Neuronal stem cell (in vitro differentiated cells): ENCODE measurements at regions not wholly inside any gene's neighbourhood (a gene's known extent, or its start where the extent isn't known, plus 50 kb on each side); places are given as distances from the start of the nearest gene placed in this dataset.
A peak's percentile ranks its signal among the peaks of the same experiment; 100 is the strongest.

Source experiments
- DNase-seq: peaks from one replicate; pipeline ENCODE4 v3.0.0-alpha.2; 2013; ENCODE audit warnings: low spot score
- H2AFZ ChIP-seq: one replicate; pipeline ENCODE4 v1.6.1; 2013; ENCODE audit warnings: mild to moderate bottlenecking, low read length, inconsistent platforms
- H2AK5ac ChIP-seq: 2 replicates; pipeline ENCODE4 v1.6.1; 2013; ENCODE audit warnings: low read depth, mild to moderate bottlenecking, inconsistent platforms, low read length, moderate library complexity, mixed read lengths
- H2BK120ac ChIP-seq: 2 replicates; pipeline ENCODE4 v1.6.1; 2013; ENCODE audit warnings: low read depth, mild to moderate bottlenecking, inconsistent platforms, low read length, moderate library complexity, mixed read lengths
- H2BK12ac ChIP-seq: one replicate; pipeline ENCODE4 v1.6.1; 2013; ENCODE audit warnings: low read length, inconsistent platforms
- H2BK15ac ChIP-seq: 2 replicates; pipeline ENCODE4 v1.6.1; 2013; ENCODE audit warnings: mild to moderate bottlenecking, low read length, inconsistent platforms, mixed read lengths
- H2BK5ac ChIP-seq: one replicate; pipeline ENCODE4 v1.6.1; 2013; ENCODE audit warnings: inconsistent platforms, mild to moderate bottlenecking, low read length, moderate library complexity
- H3K14ac ChIP-seq: one replicate; pipeline ENCODE4 v1.6.1; 2013; ENCODE audit warnings: low read length, inconsistent platforms
- H3K18ac ChIP-seq: 2 replicates; pipeline ENCODE4 v1.6.1; 2013; ENCODE audit warnings: low read length, inconsistent platforms
- H3K23ac ChIP-seq: 2 replicates; pipeline ENCODE4 v1.6.1; 2013; ENCODE audit warnings: low read depth, mild to moderate bottlenecking, mixed read lengths, low read length, inconsistent platforms; ENCODE audit not compliant: poor library complexity
- H3K27ac ChIP-seq: replicated peaks from 3 replicates; pipeline ENCODE4 v1.5.1; 2013; ENCODE audit warnings: low read length, inconsistent platforms
- H3K27me3 ChIP-seq, 3 experiments: 2 replicates each; pipeline ENCODE4 v1.6.1; 2013; ENCODE audit warnings: low read length in 3 of 3, mild to moderate bottlenecking in 2 of 3, inconsistent platforms in 1 of 3, low read depth in 1 of 3, mixed read lengths in 1 of 3, moderate library complexity in 1 of 3; ENCODE audit not compliant: control insufficient read depth in 3 of 3, insufficient read depth in 3 of 3
- H3K36me3 ChIP-seq, 2 donors: replicated peaks in 1 of 2; 2 replicates each; pipeline ENCODE4 v1.6.1; 2013; ENCODE audit warnings: low read length in 2 of 2; ENCODE audit not compliant: control insufficient read depth in 2 of 2, insufficient read depth in 2 of 2
- H3K4ac ChIP-seq: 2 replicates; pipeline ENCODE4 v1.6.1; 2013; ENCODE audit warnings: inconsistent platforms, mild to moderate bottlenecking, low read length, moderate library complexity
- H3K4me1 ChIP-seq, 2 donors: 1 replicate in 1 of 2; 2 replicates in 1 of 2; pipeline ENCODE4 v1.6.1; 2013; ENCODE audit warnings: low read length in 2 of 2, low read depth in 1 of 2; ENCODE audit not compliant: control insufficient read depth in 2 of 2, insufficient read depth in 1 of 2
- H3K4me2 ChIP-seq: one replicate; pipeline ENCODE4 v1.6.1; 2013; ENCODE audit warnings: mild to moderate bottlenecking, low read length, inconsistent platforms; ENCODE audit not compliant: insufficient read depth, poor library complexity, severe bottlenecking
- H3K4me3 ChIP-seq, 2 donors: 2 replicates each; pipeline ENCODE4 v1.5.1; 2013; ENCODE audit warnings: low read length in 2 of 2, mild to moderate bottlenecking in 2 of 2, inconsistent platforms in 1 of 2, moderate library complexity in 1 of 2
- H3K79me1 ChIP-seq: one replicate; pipeline ENCODE4 v1.6.1; 2013; ENCODE audit warnings: low read depth, mild to moderate bottlenecking, inconsistent platforms, low read length, moderate library complexity
- H3K9ac ChIP-seq: one replicate; pipeline ENCODE4 v1.6.1; 2013; ENCODE audit warnings: mild to moderate bottlenecking, low read depth, low read length, inconsistent platforms; ENCODE audit not compliant: poor library complexity
- H3K9me3 ChIP-seq, 2 donors: replicated peaks in 1 of 2; 2 replicates each; pipeline versions ENCODE3 to v1.6.1; 2013; ENCODE audit warnings: low read length in 2 of 2, mild to moderate bottlenecking in 2 of 2, inconsistent platforms in 1 of 2, low read depth in 1 of 2, mixed read lengths in 1 of 2, moderate library complexity in 1 of 2; ENCODE audit not compliant: control insufficient read depth in 2 of 2, insufficient read depth in 1 of 2
- H4K8ac ChIP-seq: one replicate; pipeline ENCODE4 v1.6.1; 2013; ENCODE audit warnings: low read depth, mild to moderate bottlenecking, inconsistent platforms, low read length, moderate library complexity
- H4K91ac ChIP-seq: one replicate; pipeline ENCODE4 v1.6.1; 2013; ENCODE audit warnings: low read length, low read depth, mild to moderate bottlenecking, inconsistent platforms; ENCODE audit not compliant: poor library complexity
- WGBS, 2 donors: extraction: QIAGEN DNeasy Blood & Tissue Kit; methylation state at CpG; one replicate each; pipeline ENCODE4 v1.1.7; 2013; ENCODE audit warnings: missing lambda C conversion rate in 2 of 2, mixed read lengths in 1 of 2; ENCODE audit not compliant: insufficient read length in 2 of 2, insufficient replicate concordance in 1 of 2; ENCODE audit errors: extremely low coverage in 2 of 2; 5-methylcytosine and 5-hydroxymethylcytosine counted together

DNA sequence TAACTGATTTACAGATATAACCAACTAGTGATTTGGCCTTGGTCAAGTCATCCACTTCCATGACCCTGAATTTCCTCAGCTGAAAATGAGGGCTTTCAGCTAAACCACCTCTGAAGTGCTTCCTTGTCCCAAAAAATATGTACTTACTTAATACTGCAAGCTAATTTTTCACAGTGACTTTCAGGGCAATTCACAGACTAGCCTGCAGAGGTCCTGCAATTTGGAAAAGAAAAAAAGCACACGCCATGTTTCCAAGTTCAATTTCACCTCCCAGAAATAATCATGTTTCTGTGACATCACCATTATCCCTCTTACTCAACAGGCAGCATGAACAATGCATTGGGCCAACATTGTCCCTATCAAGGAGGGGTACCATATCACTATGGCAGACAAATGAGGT lies 218.2 kb downstream of the SHOX2 start:
- Histone ChIP-seq H2BK120ac (no peak overlapping the region), H2AK5ac (no peak overlapping the region), H3K9me3 (no peaks in the 10 kb centered on the region), H3K4ac (no peak overlapping the region), H2BK15ac (no peak overlapping the region), H3K27ac (no peak overlapping the region), H3K18ac (no peak overlapping the region), H3K14ac (no peak overlapping the region), H3K27me3 (no peaks in the 10 kb centered on the region), H2BK5ac (no peak overlapping the region), H3K23ac (no peak overlapping the region), H4K8ac (no peak overlapping the region), H3K36me3 (no peaks in the 10 kb centered on the region), H4K91ac (no peak overlapping the region), H2BK12ac (no peak overlapping the region), H3K4me2 (no peak overlapping the region), H3K9ac (no peak overlapping the region), H3K4me1 (no peaks in the 10 kb centered on the region), H3K79me1 (no peaks in the 10 kb centered on the region), H2AFZ (no peak overlapping the region), H3K4me3 (no peak overlapping the region)
- no CpG with 5 or more reads among the region's 1 CpG for WGBS, 2 donors
- DNase-seq, result no peak

DNA sequence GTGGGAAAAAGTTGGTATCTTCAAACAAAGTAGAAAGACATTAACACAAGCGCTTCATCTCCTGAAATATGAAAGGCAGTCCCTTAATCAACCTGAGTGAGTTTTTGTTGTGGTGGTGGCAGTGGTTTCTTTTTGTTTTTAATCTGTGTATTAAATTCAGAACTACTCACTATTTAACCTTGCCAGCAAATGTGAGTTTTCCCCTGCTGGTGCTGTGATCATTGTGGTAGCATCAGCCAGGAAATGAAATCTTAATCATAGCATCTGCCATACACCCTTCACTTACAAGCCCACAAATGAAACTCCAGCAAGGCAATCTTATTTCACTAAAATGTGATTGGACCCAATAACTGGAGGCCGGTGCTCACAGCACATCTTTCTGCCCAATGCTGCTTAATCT lies 229.7 kb downstream of the SHOX2 start:
- no peak overlapping the region for H2AK5ac ChIP-seq
- H2BK15ac ChIP-seq, result no peak overlapping the region
- H3K9me3 ChIP-seq, result no peaks in the 10 kb centered on the region
- DNase-seq, result no peak
- no peak overlapping the region for H3K4me3 ChIP-seq
- no peaks in the 10 kb centered on the region for H3K27me3 ChIP-seq
- no peak overlapping the region for H2BK12ac ChIP-seq
- WGBS, 2 donors, result no CpG with 5 or more reads among the region's 2 CpGs
- no peak overlapping the region for H3K27ac ChIP-seq
- no peak overlapping the region for H4K8ac ChIP-seq
- H3K4me2 ChIP-seq, result no peak overlapping the region
- no peak overlapping the region for H3K4ac ChIP-seq
- no peak overlapping the region for H3K18ac ChIP-seq
- H2BK5ac ChIP-seq, result no peak overlapping the region
- no peaks in the 10 kb centered on the region for H3K79me1 ChIP-seq
- no peak overlapping the region for H2BK120ac ChIP-seq
- no peaks in the 10 kb centered on the region for H3K4me1 ChIP-seq
- H3K36me3 ChIP-seq, result no peaks in the 10 kb centered on the region
- H3K23ac ChIP-seq, result no peak overlapping the region
- H2AFZ ChIP-seq, result no peak overlapping the region
- no peak overlapping the region for H4K91ac ChIP-seq
- no peak overlapping the region for H3K14ac ChIP-seq
- no peak overlapping the region for H3K9ac ChIP-seq

DNA sequence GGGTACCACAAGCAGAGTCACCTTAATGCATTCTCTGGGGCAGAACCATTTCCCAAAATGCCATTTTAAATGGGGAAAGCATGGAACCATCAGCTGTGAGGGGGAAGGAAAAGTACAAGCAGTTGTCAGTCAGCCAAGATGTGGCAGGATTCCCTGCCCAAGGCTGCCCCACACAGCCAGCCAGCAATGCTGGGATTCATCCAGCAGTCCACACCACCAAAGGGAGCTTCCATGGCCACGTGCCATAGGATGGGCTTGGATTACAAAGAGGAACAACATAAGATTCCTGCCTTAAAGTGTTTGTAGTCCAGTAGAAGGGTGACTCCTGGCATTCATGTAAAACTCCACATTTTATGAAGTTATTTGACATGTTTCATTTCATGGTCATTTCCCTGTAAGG lies 233.3 kb downstream of the SHOX2 start:
- Histone ChIP-seq H2BK15ac (no peak overlapping the region), H2BK120ac (no peak overlapping the region), H3K79me1 (no peaks in the 10 kb centered on the region), H3K4me2 (no peak overlapping the region), H3K4me1 (no peaks in the 10 kb centered on the region), H2AFZ (no peak overlapping the region), H3K4me3 (no peak overlapping the region), H4K91ac (no peak overlapping the region), H3K9me3 (no peaks in the 10 kb centered on the region), H2BK5ac (no peak overlapping the region), H4K8ac (no peak overlapping the region), H2BK12ac (no peak overlapping the region), H3K14ac (no peak overlapping the region), H3K4ac (no peak overlapping the region), H3K36me3 (no peaks in the 10 kb centered on the region), H3K9ac (peak overlapping the region; percentile 9), H2AK5ac (no peak overlapping the region), H3K27me3 (no peaks in the 10 kb centered on the region), H3K18ac (peak overlapping the region; percentile 49), H3K23ac (no peak overlapping the region), H3K27ac (no peak overlapping the region)
- no peak for DNase-seq
- WGBS, 2 donors, result no CpG with 5 or more reads among the region's 1 CpG

DNA sequence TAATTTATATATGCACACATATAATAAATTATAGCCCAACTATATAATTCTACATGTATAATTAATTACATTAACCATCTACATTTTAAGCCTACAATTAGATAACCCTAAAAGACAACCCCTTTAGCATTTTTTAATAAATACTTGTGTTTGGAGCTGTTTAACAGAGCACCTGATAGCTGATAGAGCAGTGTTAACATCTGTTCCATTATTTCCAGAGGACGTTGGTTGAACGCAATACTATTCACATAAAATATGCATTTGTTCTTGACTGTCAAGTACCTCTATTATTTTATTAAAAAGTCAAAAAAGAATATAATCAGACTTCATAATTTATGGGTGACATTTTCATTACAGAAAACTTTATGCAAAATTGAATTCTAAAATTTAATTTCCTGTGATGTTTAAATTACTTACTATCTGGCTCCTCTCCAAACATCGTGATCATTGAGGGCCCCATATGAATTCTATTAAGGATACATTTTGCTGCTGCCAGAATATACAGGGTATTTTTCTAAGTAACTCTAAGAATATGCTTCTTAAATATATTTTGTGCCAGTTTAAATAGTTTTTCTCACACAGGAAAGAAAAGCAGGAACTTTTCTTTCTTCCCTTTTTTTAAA lies 234.3 kb downstream of the SHOX2 start:
- no peaks in the 10 kb centered on the region for H3K4me1 ChIP-seq
- no peaks in the 10 kb centered on the region for H3K27me3 ChIP-seq
- H2BK12ac ChIP-seq, result no peak overlapping the region
- no peak overlapping the region for H2AK5ac ChIP-seq
- whole genome bisulfite sequencing, 2 donors, result no CpG with 5 or more reads among the region's 3 CpGs
- no peak overlapping the region for H3K4me2 ChIP-seq
- H3K23ac ChIP-seq, result no peak overlapping the region
- no peak overlapping the region for H2BK5ac ChIP-seq
- H4K91ac ChIP-seq, result no peak overlapping the region
- no peak overlapping the region for H2BK15ac ChIP-seq
- H4K8ac ChIP-seq, result no peak overlapping the region
- H3K36me3 ChIP-seq, result no peaks in the 10 kb centered on the region
- no peak overlapping the region for H2AFZ ChIP-seq
- no peak overlapping the region for H2BK120ac ChIP-seq
- no peaks in the 10 kb centered on the region for H3K79me1 ChIP-seq
- H3K4me3 ChIP-seq, result no peak overlapping the region
- H3K14ac ChIP-seq, result no peak overlapping the region
- H3K4ac ChIP-seq, result no peak overlapping the region
- no peak overlapping the region for H3K18ac ChIP-seq
- H3K9me3 ChIP-seq, result no peaks in the 10 kb centered on the region
- no peak for DNase-seq
- no peak overlapping the region for H3K27ac ChIP-seq
- H3K9ac ChIP-seq, result no peak overlapping the region
